ENCODE measurements at regions not wholly inside any gene's neighbourhood (a gene's known extent, or its start where the extent isn't known, plus 50 kb on each side); places are given as distances from the start of the nearest gene placed in this dataset.

DNA sequence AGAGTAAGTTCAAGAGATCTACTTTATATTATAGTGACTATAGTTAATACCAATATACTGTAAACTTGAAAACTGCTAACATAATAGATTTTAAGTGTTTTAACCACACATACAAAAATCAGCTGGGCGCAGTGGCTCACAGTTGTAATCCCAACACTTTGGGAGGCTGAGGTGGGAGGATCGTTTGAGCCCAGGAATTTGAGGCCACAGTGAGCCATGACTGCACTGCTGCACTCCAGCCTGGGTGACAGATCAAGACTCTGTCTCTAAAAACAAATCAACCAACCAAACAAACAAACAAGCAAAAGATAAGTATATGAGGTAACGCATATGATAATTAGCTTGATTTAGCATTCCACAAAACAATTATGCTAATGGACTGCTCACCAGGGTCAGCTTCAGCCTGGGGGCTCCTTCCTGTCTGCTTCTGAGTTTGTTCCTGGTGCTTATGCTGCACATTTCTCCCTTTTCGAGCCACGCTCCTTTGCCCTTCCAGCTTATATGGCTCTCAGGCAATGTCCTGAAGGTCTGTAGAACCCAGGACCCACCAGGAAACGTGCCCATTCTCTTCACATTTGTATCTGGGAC is 357.6 kb downstream of the EN1 start:
- H3K4me3 ChIP-seq (replicated peaks; ENCODE audit: low read depth, low read length) = no peak overlapping the region
- DNase-seq (ENCODE audit: extremely low read depth, low read depth) = no peak
- TF ChIP-seq, protein P1, sequence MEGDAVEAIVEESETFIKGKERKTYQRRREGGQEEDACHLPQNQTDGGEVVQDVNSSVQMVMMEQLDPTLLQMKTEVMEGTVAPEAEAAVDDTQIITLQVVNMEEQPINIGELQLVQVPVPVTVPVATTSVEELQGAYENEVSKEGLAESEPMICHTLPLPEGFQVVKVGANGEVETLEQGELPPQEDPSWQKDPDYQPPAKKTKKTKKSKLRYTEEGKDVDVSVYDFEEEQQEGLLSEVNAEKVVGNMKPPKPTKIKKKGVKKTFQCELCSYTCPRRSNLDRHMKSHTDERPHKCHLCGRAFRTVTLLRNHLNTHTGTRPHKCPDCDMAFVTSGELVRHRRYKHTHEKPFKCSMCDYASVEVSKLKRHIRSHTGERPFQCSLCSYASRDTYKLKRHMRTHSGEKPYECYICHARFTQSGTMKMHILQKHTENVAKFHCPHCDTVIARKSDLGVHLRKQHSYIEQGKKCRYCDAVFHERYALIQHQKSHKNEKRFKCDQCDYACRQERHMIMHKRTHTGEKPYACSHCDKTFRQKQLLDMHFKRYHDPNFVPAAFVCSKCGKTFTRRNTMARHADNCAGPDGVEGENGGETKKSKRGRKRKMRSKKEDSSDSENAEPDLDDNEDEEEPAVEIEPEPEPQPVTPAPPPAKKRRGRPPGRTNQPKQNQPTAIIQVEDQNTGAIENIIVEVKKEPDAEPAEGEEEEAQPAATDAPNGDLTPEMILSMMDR (IDR thresholded peaks at IDR 0.05; ENCODE audit: low read depth, low read length, missing control alignments) = no peak

DNA sequence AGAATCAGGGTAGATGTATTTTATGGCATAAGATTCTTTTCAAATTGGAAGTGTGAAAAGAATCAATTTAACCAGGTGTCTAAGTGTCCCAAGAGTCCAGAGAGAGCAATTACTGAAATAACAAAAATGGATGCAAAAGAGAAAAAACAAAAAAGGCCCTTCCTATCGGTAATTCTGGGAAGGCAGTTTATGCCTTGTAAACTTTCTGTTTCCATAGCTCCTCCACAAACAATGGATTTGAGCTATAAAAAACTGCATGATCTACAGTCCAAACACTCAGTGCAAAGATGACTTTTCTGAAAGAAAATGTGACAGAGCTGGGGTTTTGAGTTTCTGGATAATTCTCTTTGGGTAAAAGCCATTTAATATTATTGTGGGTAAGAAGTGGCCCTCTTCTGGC is 366.1 kb downstream of the EN1 start:
- no peak overlapping the region for H3K4me3 ChIP-seq (replicated peaks; ENCODE audit: low read depth, low read length)
- TF ChIP-seq, protein P1 (IDR thresholded peaks at IDR 0.05; ENCODE audit: low read depth, low read length, missing control alignments) = no peak
- DNase-seq (ENCODE audit: extremely low read depth, low read depth) = no peak

DNA sequence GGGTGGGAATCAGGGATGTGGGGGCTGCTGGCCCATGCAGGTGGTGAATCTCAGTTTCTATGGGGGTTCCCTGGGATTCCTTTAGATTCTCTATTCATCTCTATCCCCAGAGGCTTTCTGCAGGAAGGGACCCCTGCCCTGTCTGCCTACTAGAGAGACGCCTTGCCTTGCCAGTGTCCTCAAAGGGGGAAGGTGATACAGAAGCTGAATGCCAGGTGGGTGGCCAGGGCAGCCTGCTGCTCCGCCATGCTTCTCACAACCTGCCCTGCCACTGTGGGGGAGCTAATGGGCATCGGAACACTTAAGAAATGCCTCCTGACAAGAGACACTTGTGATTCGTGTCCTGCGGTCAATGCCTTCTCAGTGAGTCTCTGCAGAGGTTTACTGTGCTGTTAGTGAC is 368.4 kb downstream of the EN1 start:
- no peak overlapping the region for H3K4me3 ChIP-seq (replicated peaks; ENCODE audit: low read depth, low read length)
- TF ChIP-seq, protein P1 (IDR thresholded peaks at IDR 0.05; ENCODE audit: low read depth, low read length, missing control alignments) = no peak
- DNase-seq (ENCODE audit: extremely low read depth, low read depth) = no peak

DNA sequence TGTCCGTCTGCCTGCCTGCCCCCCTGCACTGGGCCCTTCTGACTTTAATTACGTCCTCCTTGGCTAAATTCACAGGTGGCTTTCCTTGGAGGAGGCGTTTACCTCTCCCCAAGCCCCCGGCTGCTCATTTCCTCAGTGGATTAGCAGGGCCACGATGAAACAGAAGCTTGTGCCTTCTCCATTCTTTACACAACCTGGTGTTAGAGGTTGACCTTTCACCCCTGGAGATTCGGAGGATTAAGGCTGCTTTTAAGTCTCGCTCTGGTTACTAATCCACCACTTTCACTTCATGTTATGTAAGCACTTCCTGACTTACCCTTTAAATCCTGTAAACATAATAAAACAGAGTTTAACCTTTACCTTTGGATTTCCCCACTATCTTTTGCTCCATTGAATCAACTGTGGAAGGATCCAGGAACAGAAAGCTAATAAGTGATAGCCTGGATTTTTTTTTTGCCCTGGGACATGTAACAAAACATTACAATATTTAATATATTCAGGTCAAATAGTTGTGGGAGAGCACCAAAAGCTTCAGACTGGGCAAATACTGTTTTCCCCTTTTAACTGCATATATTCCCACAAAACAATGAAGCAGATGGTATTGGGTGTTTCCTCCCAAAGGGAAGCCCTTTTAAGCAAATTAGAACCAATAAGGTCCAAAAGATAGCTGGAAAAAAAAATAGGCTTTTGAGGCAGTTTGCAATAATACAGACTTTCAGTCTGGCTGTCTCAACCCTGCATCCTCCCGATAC is 370.2 kb downstream of the EN1 start:
- no peak overlapping the region for H3K4me3 ChIP-seq (replicated peaks; ENCODE audit: low read depth, low read length)
- no peak for DNase-seq (ENCODE audit: extremely low read depth, low read depth)
- TF ChIP-seq, protein P1 (IDR thresholded peaks at IDR 0.05; ENCODE audit: low read depth, low read length, missing control alignments) = no peak

DNA sequence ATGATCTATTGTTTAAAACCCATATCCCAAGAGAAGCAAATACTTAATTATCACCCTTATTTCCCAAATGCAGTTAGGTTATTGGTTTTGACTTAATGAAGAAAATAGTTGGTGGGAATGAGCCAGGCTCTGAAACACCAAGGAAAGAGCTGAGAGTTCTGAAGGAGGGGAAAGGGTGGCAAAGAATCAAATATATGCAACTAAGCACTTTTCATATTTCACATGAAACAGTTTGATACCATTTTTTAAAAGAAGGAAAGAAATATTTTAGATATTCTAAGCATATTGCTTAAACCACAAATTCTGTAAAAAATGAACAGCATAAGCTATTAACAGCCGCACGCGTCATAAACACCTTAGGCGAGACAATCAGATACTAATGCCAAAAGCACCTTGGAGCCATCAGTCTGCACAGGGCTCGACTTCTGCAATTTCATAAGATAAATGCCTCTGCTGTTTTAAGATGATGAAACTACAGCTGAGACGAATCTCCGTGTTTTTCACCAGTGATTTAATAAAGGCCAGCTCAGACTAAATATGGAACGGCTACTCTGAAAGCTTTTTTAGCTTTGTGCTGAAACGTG is 371.7 kb downstream of the EN1 start:
- DNase-seq (ENCODE audit: extremely low read depth, low read depth) = no peak
- no peak overlapping the region for H3K4me3 ChIP-seq (replicated peaks; ENCODE audit: low read depth, low read length)
- TF ChIP-seq, protein P1 (IDR thresholded peaks at IDR 0.05; ENCODE audit: low read depth, low read length, missing control alignments) = no peak

DNA sequence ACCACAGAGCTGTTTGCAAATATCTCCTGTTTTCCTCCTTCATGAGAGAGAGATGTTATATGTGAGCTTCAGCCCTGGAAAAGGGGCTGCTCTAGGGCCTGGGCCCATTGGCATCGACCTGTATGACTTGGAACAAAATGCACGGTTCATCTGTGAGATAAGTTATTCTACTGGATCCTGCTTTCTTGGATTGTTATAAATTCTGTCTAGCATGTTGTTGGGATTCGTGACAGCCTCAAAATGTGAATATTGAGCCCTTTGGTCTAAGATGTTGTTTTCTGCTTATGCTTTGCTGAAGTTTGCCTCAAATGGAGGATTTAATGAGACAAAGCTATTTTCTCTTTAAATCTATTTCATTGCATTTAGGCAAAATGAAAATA is 372.9 kb downstream of the EN1 start:
- H3K4me3 ChIP-seq (replicated peaks; ENCODE audit: low read depth, low read length) = no peak overlapping the region
- DNase-seq (ENCODE audit: extremely low read depth, low read depth) = no peak
- TF ChIP-seq, protein P1 (IDR thresholded peaks at IDR 0.05; ENCODE audit: low read depth, low read length, missing control alignments) = no peak
